Colonic mucosa (tissue), 4 donors: ENCODE measurements at regions not wholly inside any gene's neighbourhood (a gene's known extent, or its start where the extent isn't known, plus 50 kb on each side); places are given as distances from the start of the nearest gene placed in this dataset.

Source experiments
- DNase-seq: peaks from one replicate; pipeline ENCODE4 v3.0.0-alpha.2; 2020
- H3K27ac ChIP-seq: fragments of 200-600 bp; one replicate; pipeline ENCODE4 v1.8.0; 2021
- H3K27me3 ChIP-seq: fragments of 200-600 bp; one replicate; pipeline ENCODE4 v1.8.0; 2021
- H3K36me3 ChIP-seq: fragments of 200-600 bp; one replicate; pipeline ENCODE4 v1.8.0; 2021
- H3K4me1 ChIP-seq: fragments of 200-600 bp; one replicate; pipeline ENCODE4 v1.8.0; 2021; ENCODE audit warnings: mild to moderate bottlenecking
- H3K4me3 ChIP-seq: fragments of 200-600 bp; one replicate; pipeline ENCODE4 v1.8.0; 2021
- H3K9ac ChIP-seq, 2 donors: one replicate each; pipeline ENCODE4 v1.7.0; 2013; ENCODE audit warnings: control low read depth in 2 of 2, low read depth in 2 of 2, low read length in 2 of 2
- H3K9me3 ChIP-seq: fragments of 200-600 bp; one replicate; pipeline ENCODE4 v1.8.0; 2021
- CTCF ChIP-seq: fragments of 200-600 bp; IDR thresholded peaks from one replicate; pipeline ENCODE4 v1.8.0; 2022; ENCODE audit warnings: antibody characterized with exemption, mild to moderate bottlenecking
- intact Hi-C: fragments of 100-400 bp; cut with DNase I; formaldehyde crosslinking; loops from one replicate; pipeline ENCODE4 v1.14.1; 2022
- donor health status: healthy.
- donor health status: DM: no; HTN: no; CAD: no.
- donor health status: DM: no; HTN: no; CAD: no.

GRCh38 chr16:51427085-51427484 lies 276.0 kb upstream of the SALL1 start:
- H3K9me3 ChIP-seq, result no peaks in the 10 kb centered on the region
- no peaks in the 10 kb centered on the region for H3K27me3 ChIP-seq
- intact Hi-C loops, result no loop called here
- no peak for TF ChIP-seq CTCF
- H3K4me3 ChIP-seq, result no peak overlapping the region
- no peak overlapping the region for H3K27ac ChIP-seq
- H3K9ac ChIP-seq, result no peak overlapping the region
- DNase-seq, result no peak
- no peaks in the 10 kb centered on the region for H3K4me1 ChIP-seq
- H3K36me3 ChIP-seq, result no peaks in the 10 kb centered on the region

GRCh38 chr16:51426276-51426675 lies 275.2 kb upstream of the SALL1 start:
- no peaks in the 10 kb centered on the region for H3K36me3 ChIP-seq
- no peak overlapping the region for H3K9ac ChIP-seq
- no peaks in the 10 kb centered on the region for H3K4me1 ChIP-seq
- H3K9me3 ChIP-seq, result no peaks in the 10 kb centered on the region
- no peak for TF ChIP-seq CTCF
- no peak overlapping the region for H3K27ac ChIP-seq
- no peaks in the 10 kb centered on the region for H3K27me3 ChIP-seq
- intact Hi-C loops, result no loop called here
- DNase-seq, result no peak
- no peak overlapping the region for H3K4me3 ChIP-seq

- intact Hi-C loops, result no loop called here
- no peak for DNase-seq
- Histone ChIP-seq H3K4me3 (no peak overlapping the region), H3K4me1 (no peaks in the 10 kb centered on the region), H3K9ac (no peak overlapping the region), H3K27me3 (no peaks in the 10 kb centered on the region), H3K36me3 (no peaks in the 10 kb centered on the region), H3K9me3 (no peaks in the 10 kb centered on the region), H3K27ac (no peak overlapping the region)
- TF ChIP-seq CTCF, result no peak
These were observed 269.2 kb upstream of the SALL1 start for GRCh38 chr16:51420247-51420646.

GRCh38 chr16:51419768-51420167 lies 268.7 kb upstream of the SALL1 start:
- DNase-seq, result no peak
- no peaks in the 10 kb centered on the region for H3K36me3 ChIP-seq
- no peak overlapping the region for H3K27ac ChIP-seq

GRCh38 chr16:51418258-51418657 lies 267.2 kb upstream of the SALL1 start:
- no peak for DNase-seq
- Histone ChIP-seq H3K4me3 (no peak overlapping the region), H3K36me3 (no peaks in the 10 kb centered on the region), H3K27me3 (no peaks in the 10 kb centered on the region), H3K4me1 (no peaks in the 10 kb centered on the region), H3K9me3 (no peaks in the 10 kb centered on the region), H3K9ac (no peak overlapping the region), H3K27ac (no peak overlapping the region)
- no peak for TF ChIP-seq CTCF
- intact Hi-C loops, result no loop called here

More at GRCh38 chr16:51419768-51420167, 268.7 kb upstream of the SALL1 start:
- H3K9me3 ChIP-seq, result no peaks in the 10 kb centered on the region
- no peaks in the 10 kb centered on the region for H3K27me3 ChIP-seq
- no peaks in the 10 kb centered on the region for H3K4me1 ChIP-seq
- H3K9ac ChIP-seq, result no peak overlapping the region
- intact Hi-C loops, result no loop called here
- TF ChIP-seq CTCF, result no peak
- no peak overlapping the region for H3K4me3 ChIP-seq

GRCh38 chr16:51416926-51417325 lies 265.9 kb upstream of the SALL1 start:
- no peak for DNase-seq
- intact Hi-C loops, result no loop called here
- TF ChIP-seq CTCF, result no peak
- Histone ChIP-seq H3K9me3 (no peaks in the 10 kb centered on the region), H3K4me1 (no peaks in the 10 kb centered on the region), H3K4me3 (no peak overlapping the region), H3K36me3 (no peaks in the 10 kb centered on the region), H3K27me3 (no peaks in the 10 kb centered on the region), H3K27ac (no peak overlapping the region), H3K9ac (no peak overlapping the region)
